ENCODE measurements at regions not wholly inside any gene's neighbourhood (a gene's known extent, or its start where the extent isn't known, plus 50 kb on each side); places are given as distances from the start of the nearest gene placed in this dataset.

- no peak for DNase-seq
- no peak overlapping the region for H3K4me3 ChIP-seq
- no peaks in the 10 kb centered on the region for H3K36me3 ChIP-seq
- no peaks in the 10 kb centered on the region for H3K9me3 ChIP-seq
- no peak for TF ChIP-seq POLR2AphosphoS5 (IDR thresholded peaks at IDR 0.05)
- no peak for TF ChIP-seq CTCF (IDR thresholded peaks at IDR 0.05)
- no peak for TF ChIP-seq EP300 (IDR thresholded peaks at IDR 0.05)
- no peak for TF ChIP-seq POLR2A (IDR thresholded peaks at IDR 0.05)
- H3K27me3 ChIP-seq = peaks cover 0 to 13% (median 0%) of the 10 kb centered on the region in 3 donors
- peak overlapping the region in 2 of 4 donors; percentile 19 to 28 for H3K27ac ChIP-seq
- WGBS, 2 donors = 74 to 79% methylated on average over 9 of the region's 9 CpGs
- H3K4me1 ChIP-seq = no peaks in the 10 kb centered on the region
- intact Hi-C loops (cut with DNase I) = no loop called here
Observed at GRCh38 chr13:111663953-111664421, 343.5 kb downstream of the TEX29 start.

DNA sequence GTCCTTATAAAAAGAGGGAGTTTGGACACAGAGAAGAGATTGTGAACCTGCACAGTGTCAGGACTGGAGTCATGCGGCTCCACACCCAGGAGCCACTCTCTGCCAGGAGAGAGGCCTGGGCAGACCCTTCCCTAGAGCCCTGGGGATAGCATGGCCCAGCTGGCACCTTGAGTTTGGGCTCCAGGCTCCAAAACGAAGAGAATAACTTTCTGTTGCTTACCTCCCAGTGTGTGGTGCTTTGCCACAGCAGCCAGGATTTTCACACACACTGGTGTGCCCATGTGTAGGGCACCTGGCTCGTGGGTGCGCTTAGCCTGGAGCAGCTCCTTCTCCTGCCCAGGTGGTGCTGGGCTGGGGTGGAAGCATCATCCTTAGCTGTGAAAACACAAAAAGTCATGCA is 344.3 kb downstream of the TEX29 start:
- no peak for DNase-seq
- Histone ChIP-seq H3K27ac (no peak overlapping the region), H3K4me3 (no peak overlapping the region), H3K36me3 (no peaks in the 10 kb centered on the region), H3K4me1 (no peaks in the 10 kb centered on the region), H3K27me3 (peaks cover 0 to 13% (median 0%) of the 10 kb centered on the region in 3 donors), H3K9me3 (no peaks in the 10 kb centered on the region)
- TF ChIP-seq POLR2A (IDR thresholded peaks at IDR 0.05) (no peak), EP300 (IDR thresholded peaks at IDR 0.05) (no peak), CTCF (IDR thresholded peaks at IDR 0.05) (no peak), POLR2AphosphoS5 (IDR thresholded peaks at IDR 0.05) (no peak)
- intact Hi-C loops (cut with DNase I) = no loop called here
- 76 to 84% methylated on average over 4 of the region's 4 CpGs for WGBS, 2 donors

- intact Hi-C loops (cut with DNase I) = no loop called here
- Histone ChIP-seq H3K4me3 (no peak overlapping the region), H3K36me3 (no peaks in the 10 kb centered on the region), H3K9me3 (no peaks in the 10 kb centered on the region), H3K4me1 (no peaks in the 10 kb centered on the region), H3K27ac (no peak overlapping the region), H3K27me3 (peaks cover 0 to 13% (median 0%) of the 10 kb centered on the region in 3 donors)
- WGBS, 2 donors = 80 to 85% methylated on average over 11 of the region's 11 CpGs
- no peak for DNase-seq
- TF ChIP-seq POLR2A (IDR thresholded peaks at IDR 0.05) (no peak), EP300 (IDR thresholded peaks at IDR 0.05) (no peak), CTCF (IDR thresholded peaks at IDR 0.05) (no peak), POLR2AphosphoS5 (IDR thresholded peaks at IDR 0.05) (no peak)
Observed at GRCh38 chr13:111665691-111666095, 345.3 kb downstream of the TEX29 start.

GRCh38 chr13:111666164-111666776 is 345.8 kb downstream of the TEX29 start:
- Histone ChIP-seq H3K4me1 (no peaks in the 10 kb centered on the region), H3K27me3 (peaks cover 0 to 13% (median 0%) of the 10 kb centered on the region in 3 donors), H3K27ac (no peak overlapping the region), H3K4me3 (no peak overlapping the region), H3K36me3 (no peaks in the 10 kb centered on the region), H3K9me3 (no peaks in the 10 kb centered on the region)
- intact Hi-C loops (cut with DNase I) = no loop called here
- 79 to 86% methylated on average over 18 of the region's 18 CpGs for WGBS, 2 donors
- no peak for TF ChIP-seq CTCF (IDR thresholded peaks at IDR 0.05)
- TF ChIP-seq POLR2AphosphoS5 (IDR thresholded peaks at IDR 0.05) = no peak
- TF ChIP-seq POLR2A (IDR thresholded peaks at IDR 0.05) = no peak
- no peak for TF ChIP-seq EP300 (IDR thresholded peaks at IDR 0.05)
- DNase-seq = no peak

GRCh38 chr13:111667757-111668156 is 347.3 kb downstream of the TEX29 start:
- Histone ChIP-seq H3K36me3 (no peaks in the 10 kb centered on the region), H3K9me3 (no peaks in the 10 kb centered on the region), H3K4me3 (no peak overlapping the region), H3K27me3 (peaks cover 0 to 10% (median 0%) of the 10 kb centered on the region in 3 donors), H3K4me1 (no peaks in the 10 kb centered on the region), H3K27ac (no peak overlapping the region)
- intact Hi-C loops (cut with DNase I) = no loop called here
- WGBS, 2 donors = 81 to 91% methylated on average over 7 of the region's 7 CpGs
- DNase-seq = no peak
- TF ChIP-seq POLR2AphosphoS5 (IDR thresholded peaks at IDR 0.05) = no peak
- TF ChIP-seq CTCF (IDR thresholded peaks at IDR 0.05) = no peak
- no peak for TF ChIP-seq POLR2A (IDR thresholded peaks at IDR 0.05)
- no peak for TF ChIP-seq EP300 (IDR thresholded peaks at IDR 0.05)

Data from sigmoid colon (tissue), 6 donors.